ENCODE measurements at regions not wholly inside any gene's neighbourhood (a gene's known extent, or its start where the extent isn't known, plus 50 kb on each side); places are given as distances from the start of the nearest gene placed in this dataset.

DNA sequence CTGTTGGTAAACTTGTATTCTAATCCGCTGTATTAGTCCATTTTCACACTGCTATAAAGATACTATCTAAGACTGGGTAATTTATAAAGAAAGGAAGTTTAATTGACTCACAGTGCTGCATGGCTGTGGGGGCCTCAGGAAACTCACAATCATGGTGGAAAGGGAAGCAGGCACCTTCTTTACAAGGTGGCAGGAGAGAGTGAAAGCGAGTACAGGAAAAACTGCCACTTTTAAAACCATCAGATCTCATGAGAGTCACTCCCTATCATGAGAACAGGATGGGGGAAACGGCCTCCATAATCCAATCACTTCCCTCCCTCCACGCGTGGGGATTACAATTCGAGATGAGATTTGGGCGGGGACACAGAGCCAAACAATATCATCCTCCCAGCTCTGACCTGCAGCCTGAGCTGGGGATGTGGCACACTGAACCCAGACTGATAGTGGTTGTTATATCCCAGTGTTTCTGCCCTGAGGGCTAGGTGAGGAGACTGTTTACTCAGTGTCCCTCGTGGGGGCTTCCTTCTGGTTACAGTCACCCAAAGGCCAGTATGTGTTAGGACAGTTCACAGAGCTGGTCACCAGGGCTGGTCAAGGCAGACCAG is 488.3 kb downstream of the KDM4C start:
- TF ChIP-seq, protein P1, sequence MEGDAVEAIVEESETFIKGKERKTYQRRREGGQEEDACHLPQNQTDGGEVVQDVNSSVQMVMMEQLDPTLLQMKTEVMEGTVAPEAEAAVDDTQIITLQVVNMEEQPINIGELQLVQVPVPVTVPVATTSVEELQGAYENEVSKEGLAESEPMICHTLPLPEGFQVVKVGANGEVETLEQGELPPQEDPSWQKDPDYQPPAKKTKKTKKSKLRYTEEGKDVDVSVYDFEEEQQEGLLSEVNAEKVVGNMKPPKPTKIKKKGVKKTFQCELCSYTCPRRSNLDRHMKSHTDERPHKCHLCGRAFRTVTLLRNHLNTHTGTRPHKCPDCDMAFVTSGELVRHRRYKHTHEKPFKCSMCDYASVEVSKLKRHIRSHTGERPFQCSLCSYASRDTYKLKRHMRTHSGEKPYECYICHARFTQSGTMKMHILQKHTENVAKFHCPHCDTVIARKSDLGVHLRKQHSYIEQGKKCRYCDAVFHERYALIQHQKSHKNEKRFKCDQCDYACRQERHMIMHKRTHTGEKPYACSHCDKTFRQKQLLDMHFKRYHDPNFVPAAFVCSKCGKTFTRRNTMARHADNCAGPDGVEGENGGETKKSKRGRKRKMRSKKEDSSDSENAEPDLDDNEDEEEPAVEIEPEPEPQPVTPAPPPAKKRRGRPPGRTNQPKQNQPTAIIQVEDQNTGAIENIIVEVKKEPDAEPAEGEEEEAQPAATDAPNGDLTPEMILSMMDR (tag by site-specific recombination; IDR thresholded peaks at IDR 0.05) = no peak
- TF ChIP-seq ZNF324 (tag by site-specific recombination; IDR thresholded peaks at IDR 0.05) (no peak), ZNF404 (tag by site-specific recombination; IDR thresholded peaks at IDR 0.05) (no peak), ZNF24 (tag by site-specific recombination; IDR thresholded peaks at IDR 0.05) (no peak), ZNF274 (IDR thresholded peaks at IDR 0.05; ENCODE audit: low read length) (no peak), ZNF274 (tag by site-specific recombination; IDR thresholded peaks at IDR 0.05; ENCODE audit: borderline replicate concordance) (no peak), ZNF670 (tag by site-specific recombination; IDR thresholded peaks at IDR 0.05; ENCODE audit: low read depth) (no peak), ZNF19 (tag by site-specific recombination; IDR thresholded peaks at IDR 0.05; ENCODE audit: low read depth) (no peak), SCRT2 (tag by site-specific recombination; IDR thresholded peaks at IDR 0.05) (no peak), ZNF830 (tag by site-specific recombination; IDR thresholded peaks at IDR 0.05; ENCODE audit: low read depth) (no peak), ZNF175 (tag by site-specific recombination; IDR thresholded peaks at IDR 0.05) (no peak)
- TF ChIP-seq, protein P2, sequence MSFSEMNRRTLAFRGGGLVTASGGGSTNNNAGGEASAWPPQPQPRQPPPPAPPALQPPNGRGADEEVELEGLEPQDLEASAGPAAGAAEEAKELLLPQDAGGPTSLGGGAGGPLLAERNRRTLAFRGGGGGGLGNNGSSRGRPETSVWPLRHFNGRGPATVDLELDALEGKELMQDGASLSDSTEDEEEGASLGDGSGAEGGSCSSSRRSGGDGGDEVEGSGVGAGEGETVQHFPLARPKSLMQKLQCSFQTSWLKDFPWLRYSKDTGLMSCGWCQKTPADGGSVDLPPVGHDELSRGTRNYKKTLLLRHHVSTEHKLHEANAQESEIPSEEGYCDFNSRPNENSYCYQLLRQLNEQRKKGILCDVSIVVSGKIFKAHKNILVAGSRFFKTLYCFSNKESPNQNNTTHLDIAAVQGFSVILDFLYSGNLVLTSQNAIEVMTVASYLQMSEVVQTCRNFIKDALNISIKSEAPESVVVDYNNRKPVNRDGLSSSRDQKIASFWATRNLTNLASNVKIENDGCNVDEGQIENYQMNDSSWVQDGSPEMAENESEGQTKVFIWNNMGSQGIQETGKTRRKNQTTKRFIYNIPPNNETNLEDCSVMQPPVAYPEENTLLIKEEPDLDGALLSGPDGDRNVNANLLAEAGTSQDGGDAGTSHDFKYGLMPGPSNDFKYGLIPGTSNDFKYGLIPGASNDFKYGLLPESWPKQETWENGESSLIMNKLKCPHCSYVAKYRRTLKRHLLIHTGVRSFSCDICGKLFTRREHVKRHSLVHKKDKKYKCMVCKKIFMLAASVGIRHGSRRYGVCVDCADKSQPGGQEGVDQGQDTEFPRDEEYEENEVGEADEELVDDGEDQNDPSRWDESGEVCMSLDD (tag by site-specific recombination; IDR thresholded peaks at IDR 0.05) = no peak

All from HEK293 (cell line).